ENCODE measurements at regions not wholly inside any gene's neighbourhood (a gene's known extent, or its start where the extent isn't known, plus 50 kb on each side); places are given as distances from the start of the nearest gene placed in this dataset.

- H2AFZ ChIP-seq (ENCODE audit: control insufficient read depth, low read depth, low read length): no peak overlapping the region
- ChIA-PET POLR2A (no interaction called here), CTCF (no interaction called here), SMC1A (ENCODE audit: uncharacterized antibody, unreplicated experiment) (no interaction called here), RAD21 (ENCODE audit: unreplicated experiment) (no interaction called here)
- WGBS (ENCODE audit: insufficient coverage, insufficient replicate concordance, low lambda C conversion rate, missing lambda C conversion rate): 43% methylated on average over 4 of the region's 4 CpGs
- H3K27ac ChIP-seq (ENCODE audit: control insufficient read depth, insufficient read depth): no peak overlapping the region
- no peaks in the 10 kb centered on the region for H3K36me3 ChIP-seq (ENCODE audit: control insufficient read depth in 2 of 2, insufficient read depth in 2 of 2, low read length in 1 of 2)
- TF ChIP-seq PAX8 (IDR thresholded peaks at IDR 0.05) (no peak), NRF1 (conservative IDR thresholded peaks at IDR 0.05; ENCODE audit: low read depth, low read length) (no peak), JUND (IDR thresholded peaks at IDR 0.05; ENCODE audit: low read depth, low read length) (no peak), RAD51 (IDR thresholded peaks at IDR 0.05) (no peak), SIX5 (IDR thresholded peaks at IDR 0.05; ENCODE audit: low read depth, low read length, severe bottlenecking) (no peak), SUZ12 (IDR thresholded peaks at IDR 0.05; ENCODE audit: unreplicated experiment) (no peak), HCFC1 (IDR thresholded peaks at IDR 0.05; ENCODE audit: low read length) (no peak)
- TF ChIP-seq, protein P1, sequence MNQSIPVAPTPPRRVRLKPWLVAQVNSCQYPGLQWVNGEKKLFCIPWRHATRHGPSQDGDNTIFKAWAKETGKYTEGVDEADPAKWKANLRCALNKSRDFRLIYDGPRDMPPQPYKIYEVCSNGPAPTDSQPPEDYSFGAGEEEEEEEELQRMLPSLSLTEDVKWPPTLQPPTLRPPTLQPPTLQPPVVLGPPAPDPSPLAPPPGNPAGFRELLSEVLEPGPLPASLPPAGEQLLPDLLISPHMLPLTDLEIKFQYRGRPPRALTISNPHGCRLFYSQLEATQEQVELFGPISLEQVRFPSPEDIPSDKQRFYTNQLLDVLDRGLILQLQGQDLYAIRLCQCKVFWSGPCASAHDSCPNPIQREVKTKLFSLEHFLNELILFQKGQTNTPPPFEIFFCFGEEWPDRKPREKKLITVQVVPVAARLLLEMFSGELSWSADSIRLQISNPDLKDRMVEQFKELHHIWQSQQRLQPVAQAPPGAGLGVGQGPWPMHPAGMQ (IDR thresholded peaks at IDR 0.05; ENCODE audit: borderline replicate concordance): no peak
- BruUV-seq (replicated peaks): no TSS peak
- H3K4me1 ChIP-seq (ENCODE audit: control insufficient read depth, insufficient read depth, low read length): no peaks in the 10 kb centered on the region
- H4K20me1 ChIP-seq (ENCODE audit: control insufficient read depth, insufficient read depth): no peaks in the 10 kb centered on the region
- intact Hi-C loops (cut with micrococcal nuclease; ENCODE audit: unreplicated experiment): no loop called here
- in situ Hi-C loops (cut with MboI): no loop called here
- H3K4me3 ChIP-seq: no peak overlapping the region
- H3K79me2 ChIP-seq (ENCODE audit: control insufficient read depth, insufficient read depth, low read length): no peaks in the 10 kb centered on the region
- no peak overlapping the region for H3K4me2 ChIP-seq (ENCODE audit: control insufficient read depth, insufficient read depth)
- no peak for FAIRE-seq
- ATAC-seq: no peak
- H3K27me3 ChIP-seq (replicated peaks in 1 of 2; ENCODE audit: control insufficient read depth in 2 of 2, insufficient read depth in 2 of 2, low read length in 1 of 2): no peaks in the 10 kb centered on the region
- no peaks in the 10 kb centered on the region for H3K9me3 ChIP-seq (replicated peaks; ENCODE audit: control insufficient read depth, insufficient read depth, low read length)
- DNase-seq (ENCODE audit: low read depth, low spot score): no peak
- H3K9ac ChIP-seq (ENCODE audit: control insufficient read depth, insufficient read depth, low read length): no peak overlapping the region
These were observed 1065.5 kb downstream of the GRIK2 start for GRCh38 chr6:102458990-102459389.

- POLR2A ChIA-PET: no interaction called here
- RAD21 ChIA-PET (ENCODE audit: unreplicated experiment): no interaction called here
- H3K79me2 ChIP-seq (ENCODE audit: control insufficient read depth, insufficient read depth, low read length): no peaks in the 10 kb centered on the region
- DNase-seq (ENCODE audit: low read depth, low spot score) (no peak), FAIRE-seq (no peak), ATAC-seq (no peak)
- no peaks in the 10 kb centered on the region for H3K27me3 ChIP-seq (replicated peaks in 1 of 2; ENCODE audit: control insufficient read depth in 2 of 2, insufficient read depth in 2 of 2, low read length in 1 of 2)
- H3K4me2 ChIP-seq (ENCODE audit: control insufficient read depth, insufficient read depth): no peak overlapping the region
- SMC1A ChIA-PET (ENCODE audit: uncharacterized antibody, unreplicated experiment): interaction anchor here (0.7 to 0.9 kb wide), 2 partner anchors 8 to 9 kb away, joined by 3 read pairs; no protein-coding TSS in a partner anchor
- intact Hi-C loops (cut with micrococcal nuclease; ENCODE audit: unreplicated experiment) (no loop called here), in situ Hi-C loops (cut with MboI) (no loop called here)
- no peaks in the 10 kb centered on the region for H4K20me1 ChIP-seq (ENCODE audit: control insufficient read depth, insufficient read depth)
- BruUV-seq (replicated peaks): no TSS peak
- H3K27ac ChIP-seq (ENCODE audit: control insufficient read depth, insufficient read depth): no peak overlapping the region
- no peaks in the 10 kb centered on the region for H3K9me3 ChIP-seq (replicated peaks; ENCODE audit: control insufficient read depth, insufficient read depth, low read length)
- CTCF ChIA-PET: interaction anchor here (0.9 kb wide), 1 partner anchor 13 kb away, joined by 3 read pairs; no protein-coding TSS in a partner anchor
- TF ChIP-seq GABPA (IDR thresholded peaks at IDR 0.05; ENCODE audit: low read depth) (no peak), CHD1 (IDR thresholded peaks at IDR 0.05; ENCODE audit: low read depth, low read length) (no peak), RFX5 (IDR thresholded peaks at IDR 0.05; ENCODE audit: low read depth, low read length) (no peak), IKZF2 (IDR thresholded peaks at IDR 0.05) (no peak), ZNF24 (IDR thresholded peaks at IDR 0.05) (no peak)
- no peaks in the 10 kb centered on the region for H3K4me1 ChIP-seq (ENCODE audit: control insufficient read depth, insufficient read depth, low read length)
- H3K4me3 ChIP-seq: no peak overlapping the region
- 4% methylated on average over 1 of the region's 1 CpG for WGBS (ENCODE audit: insufficient coverage, insufficient replicate concordance, low lambda C conversion rate, missing lambda C conversion rate)
- no peaks in the 10 kb centered on the region for H3K36me3 ChIP-seq (ENCODE audit: control insufficient read depth in 2 of 2, insufficient read depth in 2 of 2, low read length in 1 of 2)
- no peak overlapping the region for H3K9ac ChIP-seq (ENCODE audit: control insufficient read depth, insufficient read depth, low read length)
- H2AFZ ChIP-seq (ENCODE audit: control insufficient read depth, low read depth, low read length): no peak overlapping the region
These were observed 1044.7 kb downstream of the GRIK2 start for GRCh38 chr6:102438171-102438570.
